Stomach (tissue), 8 donors: ENCODE measurements at regions not wholly inside any gene's neighbourhood (a gene's known extent, or its start where the extent isn't known, plus 50 kb on each side); places are given as distances from the start of the nearest gene placed in this dataset.
"Not testable (repeated sequence)": the region's sequence is repeated elsewhere in the genome, so short reads cannot be mapped to it uniquely, and the experiment has no call there.

ENCODE experiments used
- DNase-seq, 2 donors: peaks; one replicate each; pipeline versions ENCODE4 v3.0.0 to v3.0.0-alpha.2; 2013 to 2019
- H3K27ac ChIP-seq, 5 donors: fragments of 200-600 bp in 4 of 5; sonication (generic) in 4 of 5; one replicate each; pipeline ENCODE4 v1.5.1; 2013 to 2019; ENCODE audit warnings: mild to moderate bottlenecking in 1 of 5, moderate library complexity in 1 of 5
- H3K27me3 ChIP-seq, 3 donors: fragments of 200-600 bp; sonication (generic); one replicate each; pipeline ENCODE4 v1.5.1; 2017 to 2019; ENCODE audit warnings: mixed run types in 1 of 3
- H3K36me3 ChIP-seq, 4 donors: fragments of 200-600 bp; sonication (generic); 1 replicate in 3 of 4; 2 replicates in 1 of 4; pipeline ENCODE4 v1.5.1; 2016 to 2019
- H3K4me1 ChIP-seq, 4 donors: fragments of 200-600 bp; sonication (generic); one replicate each; pipeline ENCODE4 v1.5.1; 2016 to 2019
- H3K4me3 ChIP-seq, 4 donors: fragments of 200-600 bp; sonication (generic) in 3 of 4; one replicate each; pipeline ENCODE4 v1.5.1; 2016 to 2019; ENCODE audit warnings: mild to moderate bottlenecking in 1 of 4
- H3K9me3 ChIP-seq, 4 donors: fragments of 200-600 bp; sonication (generic); one replicate each; pipeline ENCODE4 v1.5.1; 2016 to 2019
- WGBS, 5 donors: extraction: QIAGEN DNeasy Blood & Tissue Kit in 3 of 5; methylation state at CpG; one replicate each; pipeline versions ENCODE4 v1.1.5 to v1.1.7; 2013 to 2018; 5-methylcytosine and 5-hydroxymethylcytosine counted together
- intact Hi-C: fragments of 100-400 bp; cut with DNase I; formaldehyde crosslinking; loops from one replicate; pipeline ENCODE4 v1.15.1; 2023; ENCODE audit warnings: low total_unique reads
- donor health status: healthy with polysubstance abuse.
- donor health status: Bipolar disorder and iron deficiency.
- donor health status: healthy.

GRCh38 chr1:206256935-206257334 lies 53.6 kb downstream of the SRGAP2 start:
- DNase-seq, H3K4me1 ChIP-seq, H3K4me3 ChIP-seq, H3K27me3 ChIP-seq, H3K36me3 ChIP-seq, intact Hi-C loops, H3K27ac ChIP-seq, H3K9me3 ChIP-seq: not testable (repeated sequence)
- no CpG with 5 or more reads among the region's 2 CpGs for WGBS, 5 donors

DNA sequence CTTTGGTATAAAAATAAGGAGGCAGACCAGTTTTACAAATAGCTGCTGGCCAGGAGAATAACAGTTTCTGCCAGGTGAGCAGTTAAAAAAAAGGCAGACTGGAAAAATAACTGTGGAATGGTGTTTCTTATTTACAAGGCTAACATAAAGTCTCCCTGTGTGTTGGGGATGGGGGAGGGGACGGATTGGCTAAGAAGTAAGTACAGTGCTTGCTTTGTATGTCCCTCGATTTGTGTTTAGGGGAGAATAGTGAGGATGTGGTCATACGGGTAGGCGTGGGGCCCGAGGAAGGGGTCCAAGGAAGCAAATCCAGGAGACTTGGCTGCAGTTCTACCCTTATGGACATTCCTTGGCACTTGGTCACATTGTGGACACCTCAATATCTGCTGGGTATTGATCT lies 58.1 kb downstream of the SRGAP2 start:
- DNase-seq, H3K27ac ChIP-seq, intact Hi-C loops, H3K4me1 ChIP-seq, H3K36me3 ChIP-seq, H3K27me3 ChIP-seq, H3K4me3 ChIP-seq, H3K9me3 ChIP-seq: not testable (repeated sequence)
- 31 to 59% (median 43%) methylated on average over 2 to 5 of the region's 5 CpGs for WGBS, 5 donors

GRCh38 chr1:206262424-206262823 lies 59.1 kb downstream of the SRGAP2 start:
- intact Hi-C loops, DNase-seq: not testable (repeated sequence)
- WGBS, 5 donors, result 64 to 83% methylated on average over 1 of the region's 2 CpGs; no CpG with 5 or more reads in 3 of the 5 donors

GRCh38 chr1:206264916-206265315 lies 61.6 kb downstream of the SRGAP2 start:
- H3K4me3 ChIP-seq, H3K36me3 ChIP-seq, H3K9me3 ChIP-seq, intact Hi-C loops, H3K27ac ChIP-seq, DNase-seq, H3K27me3 ChIP-seq, H3K4me1 ChIP-seq: not testable (repeated sequence)
- WGBS, 5 donors, result no CpG with 5 or more reads among the region's 2 CpGs

More at GRCh38 chr1:206262424-206262823, 59.1 kb downstream of the SRGAP2 start:
- H3K27ac ChIP-seq, H3K4me3 ChIP-seq, H3K9me3 ChIP-seq, H3K27me3 ChIP-seq, H3K36me3 ChIP-seq, H3K4me1 ChIP-seq: not testable (repeated sequence)

DNA sequence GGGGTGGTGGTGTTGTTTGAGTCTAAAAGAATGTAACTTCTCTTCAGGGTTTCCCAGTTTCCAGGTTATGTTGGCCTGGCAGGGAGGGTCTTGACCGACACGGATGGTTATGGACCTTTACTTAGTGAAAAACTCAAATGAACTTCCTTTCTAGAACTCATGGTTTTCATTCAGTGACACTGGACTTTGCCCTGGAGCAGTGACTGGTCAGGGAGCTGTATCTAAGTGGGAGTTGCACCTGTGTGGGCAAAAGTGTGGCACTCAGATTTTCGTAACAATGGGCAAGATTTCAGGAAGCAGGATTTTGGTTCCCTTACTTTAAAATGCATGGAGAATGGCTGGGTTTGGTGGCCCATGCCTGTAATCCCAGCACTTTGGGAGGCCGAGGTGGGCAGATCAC lies 67.8 kb downstream of the SRGAP2 start:
- H3K4me3 ChIP-seq, H3K4me1 ChIP-seq, DNase-seq, H3K36me3 ChIP-seq, H3K9me3 ChIP-seq, intact Hi-C loops, H3K27me3 ChIP-seq, H3K27ac ChIP-seq: not testable (repeated sequence)
- WGBS, 5 donors, result no CpG with 5 or more reads among the region's 4 CpGs

- H3K9me3 ChIP-seq, H3K4me3 ChIP-seq, H3K36me3 ChIP-seq, intact Hi-C loops, DNase-seq, H3K4me1 ChIP-seq, H3K27ac ChIP-seq, H3K27me3 ChIP-seq: not testable (repeated sequence)
- 40 to 80% (median 60%) methylated on average over 1 of the region's 1 CpG; no CpG with 5 or more reads in 2 of the 5 donors for WGBS, 5 donors
Measured at GRCh38 chr1:206273104-206273503, 69.8 kb downstream of the SRGAP2 start.

- H3K4me3 ChIP-seq, intact Hi-C loops, H3K9me3 ChIP-seq, H3K4me1 ChIP-seq, DNase-seq, H3K27ac ChIP-seq, H3K27me3 ChIP-seq, H3K36me3 ChIP-seq: not testable (repeated sequence)
- 0 to 47% (median 20%) methylated on average over 1 of the region's 2 CpGs for WGBS, 5 donors
Measured at GRCh38 chr1:206276143-206276542, 72.8 kb downstream of the SRGAP2 start.

DNA sequence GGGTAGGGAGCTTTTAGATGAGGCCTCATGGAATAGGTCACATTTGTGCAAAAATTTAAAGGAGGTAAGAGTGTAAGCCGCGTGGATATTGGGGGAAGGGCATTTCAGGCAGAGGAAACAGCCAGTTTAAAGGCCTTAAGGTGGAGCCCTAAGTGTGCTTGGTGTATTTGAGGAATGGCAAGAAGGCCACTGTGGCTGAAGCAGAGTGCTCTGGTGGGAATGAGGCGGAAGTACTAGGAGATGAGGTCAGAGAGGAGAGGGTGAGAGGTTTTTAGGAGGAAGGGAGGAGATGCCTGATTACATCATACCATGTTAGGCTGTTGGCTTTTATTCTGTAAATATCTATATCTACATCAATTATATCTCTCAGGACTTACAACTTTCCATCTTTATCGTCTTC lies 75.3 kb downstream of the SRGAP2 start:
- 49 to 73% (median 60%) methylated on average over 2 to 3 of the region's 4 CpGs for WGBS, 5 donors
- H3K27ac ChIP-seq, H3K9me3 ChIP-seq, H3K27me3 ChIP-seq, H3K36me3 ChIP-seq, intact Hi-C loops, H3K4me3 ChIP-seq, H3K4me1 ChIP-seq: not testable (repeated sequence)
- peak in 1 of 2 donors; percentile 4 for DNase-seq

- H3K36me3 ChIP-seq, DNase-seq, H3K4me1 ChIP-seq, intact Hi-C loops, H3K27ac ChIP-seq, H3K9me3 ChIP-seq, H3K27me3 ChIP-seq, H3K4me3 ChIP-seq: not testable (repeated sequence)
- 56 to 75% (median 69%) methylated on average over 1 of the region's 3 CpGs; no CpG with 5 or more reads in 2 of the 5 donors for WGBS, 5 donors
Measured at GRCh38 chr1:206280683-206281082, 77.3 kb downstream of the SRGAP2 start.

DNA sequence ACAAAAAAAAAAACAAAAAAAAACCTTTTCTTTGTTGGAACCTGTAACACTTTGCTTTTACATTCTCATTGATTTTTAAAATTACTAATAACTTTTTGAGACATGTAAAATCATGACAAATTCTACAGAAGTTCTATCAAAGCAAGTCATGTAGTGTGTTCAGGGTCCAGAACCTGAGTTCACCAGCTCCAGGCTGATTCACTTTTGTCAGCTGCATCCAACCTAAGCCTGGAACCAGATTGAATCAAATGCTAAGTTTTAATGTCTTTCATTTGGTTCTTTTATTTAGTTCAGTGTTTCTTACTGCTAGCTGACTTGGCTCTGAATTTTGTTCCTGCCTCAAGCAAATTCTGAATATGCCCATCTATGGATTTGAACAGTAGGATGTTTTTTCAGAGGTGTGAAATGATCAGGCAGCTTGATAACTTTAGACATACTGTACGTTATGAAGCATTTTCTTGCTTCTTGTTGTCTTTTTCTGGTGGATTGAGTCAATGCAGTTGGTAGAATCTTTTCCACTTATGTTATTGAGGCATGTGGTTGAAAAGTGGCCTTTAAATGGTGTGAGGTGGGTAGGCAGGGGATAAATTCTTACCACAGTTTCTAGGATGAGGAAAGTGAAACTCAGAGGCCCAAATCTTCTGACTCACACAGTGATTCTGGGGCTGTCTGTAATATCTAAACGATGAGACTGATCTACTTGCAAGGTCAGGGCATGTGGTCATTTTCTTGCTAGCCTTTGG lies 78.7 kb downstream of the SRGAP2 start:
- WGBS, 5 donors, result no CpG with 5 or more reads among the region's 2 CpGs

GRCh38 chr1:206285024-206285960 lies 82.0 kb downstream of the SRGAP2 start:
- H3K4me3 ChIP-seq, H3K27me3 ChIP-seq, H3K36me3 ChIP-seq, DNase-seq, H3K4me1 ChIP-seq, intact Hi-C loops, H3K27ac ChIP-seq, H3K9me3 ChIP-seq: not testable (repeated sequence)
- 93 to 100% (median 97%) methylated on average over 1 to 7 of the region's 10 CpGs for WGBS, 5 donors

More for the DNA sequence above, 78.7 kb downstream of the SRGAP2 start:
- H3K27me3 ChIP-seq, DNase-seq, H3K36me3 ChIP-seq, H3K4me3 ChIP-seq, H3K9me3 ChIP-seq, intact Hi-C loops, H3K4me1 ChIP-seq, H3K27ac ChIP-seq: not testable (repeated sequence)

DNA sequence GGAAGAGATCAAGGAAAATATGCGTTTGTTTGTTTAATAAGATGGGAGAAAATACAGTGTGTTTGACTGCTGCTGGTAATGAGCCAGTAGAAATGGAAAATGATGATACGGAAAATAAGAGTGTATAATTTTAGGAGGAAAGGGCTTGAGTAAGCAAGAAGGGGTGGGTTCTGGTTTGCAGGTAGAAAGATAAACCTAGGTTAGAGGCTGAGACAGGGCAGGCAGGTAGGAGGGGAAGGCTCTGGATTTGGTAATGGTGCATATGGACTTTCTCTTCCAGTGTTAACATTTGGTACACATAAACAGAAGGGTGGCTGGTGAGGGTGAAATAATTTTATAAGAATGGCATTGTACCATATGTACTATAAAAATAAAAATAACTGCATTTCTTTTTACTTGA lies 84.4 kb downstream of the SRGAP2 start:
- H3K9me3 ChIP-seq, H3K27ac ChIP-seq, H3K27me3 ChIP-seq, DNase-seq, H3K4me1 ChIP-seq, H3K36me3 ChIP-seq, intact Hi-C loops, H3K4me3 ChIP-seq: not testable (repeated sequence)
- 61 to 100% (median 79%) methylated on average over 1 to 2 of the region's 2 CpGs; no CpG with 5 or more reads in 1 of the 5 donors for WGBS, 5 donors
